ENCODE measurements at regions not wholly inside any gene's neighbourhood (a gene's known extent, or its start where the extent isn't known, plus 50 kb on each side); places are given as distances from the start of the nearest gene placed in this dataset.

DNA sequence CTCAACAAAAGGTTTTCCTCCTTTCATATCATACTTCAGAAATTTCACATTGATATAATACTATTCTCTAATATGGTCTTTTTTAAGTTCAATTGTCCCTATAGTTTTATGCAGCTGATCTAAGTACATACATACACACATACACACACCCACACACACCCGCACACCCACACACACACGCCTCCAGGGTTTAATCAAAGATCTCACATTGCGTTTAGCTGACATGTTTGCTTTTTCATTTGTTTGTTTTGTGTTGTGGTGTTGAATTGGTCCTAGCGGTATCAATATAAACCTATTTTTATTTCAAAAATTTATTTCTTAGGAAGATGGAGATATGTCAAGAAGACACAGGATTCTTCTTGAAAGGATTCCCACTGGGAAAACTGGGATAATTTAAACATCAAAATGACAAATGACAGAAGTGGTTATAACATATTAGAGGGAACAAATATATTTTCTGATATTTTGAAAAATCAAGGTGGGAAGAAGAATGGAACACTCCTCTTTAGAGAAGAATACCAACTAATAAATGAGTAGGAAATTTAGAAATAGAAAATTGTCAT, 434.9 kb upstream of the SLC30A5 start:
- H3K27ac ChIP-seq: no peak overlapping the region
- no peak for TF ChIP-seq ZFX (IDR thresholded peaks at IDR 0.05; ENCODE audit: borderline replicate concordance)
- TF ChIP-seq, protein P1, sequence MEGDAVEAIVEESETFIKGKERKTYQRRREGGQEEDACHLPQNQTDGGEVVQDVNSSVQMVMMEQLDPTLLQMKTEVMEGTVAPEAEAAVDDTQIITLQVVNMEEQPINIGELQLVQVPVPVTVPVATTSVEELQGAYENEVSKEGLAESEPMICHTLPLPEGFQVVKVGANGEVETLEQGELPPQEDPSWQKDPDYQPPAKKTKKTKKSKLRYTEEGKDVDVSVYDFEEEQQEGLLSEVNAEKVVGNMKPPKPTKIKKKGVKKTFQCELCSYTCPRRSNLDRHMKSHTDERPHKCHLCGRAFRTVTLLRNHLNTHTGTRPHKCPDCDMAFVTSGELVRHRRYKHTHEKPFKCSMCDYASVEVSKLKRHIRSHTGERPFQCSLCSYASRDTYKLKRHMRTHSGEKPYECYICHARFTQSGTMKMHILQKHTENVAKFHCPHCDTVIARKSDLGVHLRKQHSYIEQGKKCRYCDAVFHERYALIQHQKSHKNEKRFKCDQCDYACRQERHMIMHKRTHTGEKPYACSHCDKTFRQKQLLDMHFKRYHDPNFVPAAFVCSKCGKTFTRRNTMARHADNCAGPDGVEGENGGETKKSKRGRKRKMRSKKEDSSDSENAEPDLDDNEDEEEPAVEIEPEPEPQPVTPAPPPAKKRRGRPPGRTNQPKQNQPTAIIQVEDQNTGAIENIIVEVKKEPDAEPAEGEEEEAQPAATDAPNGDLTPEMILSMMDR (IDR thresholded peaks at IDR 0.05): no peak

DNA sequence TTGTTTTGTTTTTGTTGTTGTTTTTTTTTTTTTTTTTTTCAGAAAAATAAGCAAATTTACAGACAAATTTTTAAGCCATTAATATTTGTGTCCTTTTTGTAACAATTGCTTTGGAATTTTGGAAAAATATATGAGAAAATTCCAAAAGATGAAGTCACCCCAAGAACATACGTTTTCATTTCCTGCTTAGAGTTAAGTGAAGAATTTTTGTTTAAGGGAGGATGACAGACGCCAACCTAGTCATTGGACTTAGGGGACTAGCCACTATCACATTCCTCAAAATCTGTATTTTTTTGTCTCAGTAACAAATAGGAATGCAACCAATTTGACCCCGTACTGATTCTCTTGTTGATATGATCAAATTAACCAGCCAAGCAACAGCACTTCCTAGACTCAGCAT, 433.9 kb upstream of the SLC30A5 start:
- TF ChIP-seq, protein P1 (IDR thresholded peaks at IDR 0.05): no peak
- no peak for TF ChIP-seq ZFX (IDR thresholded peaks at IDR 0.05; ENCODE audit: borderline replicate concordance)
- no peak overlapping the region for H3K27ac ChIP-seq

DNA sequence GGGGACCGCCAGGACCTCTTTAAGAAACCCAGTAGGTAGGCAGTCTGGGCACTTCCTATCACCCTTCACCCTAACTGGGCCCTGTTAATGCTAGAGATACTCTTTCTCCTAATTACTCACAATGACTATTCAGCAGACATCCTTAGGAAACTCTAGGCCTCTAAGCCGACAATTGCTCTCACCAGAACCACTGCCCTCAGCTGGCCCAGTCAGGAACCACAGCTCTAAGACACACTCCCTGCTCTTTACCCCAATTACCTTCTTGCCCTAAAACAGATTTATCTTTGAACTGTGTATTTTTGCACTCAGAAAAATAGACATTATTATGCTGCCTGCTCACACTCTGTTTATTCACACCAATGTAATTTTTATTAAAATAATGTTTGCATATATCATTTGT, 432.6 kb upstream of the SLC30A5 start:
- no peak for TF ChIP-seq ZFX (IDR thresholded peaks at IDR 0.05; ENCODE audit: borderline replicate concordance)
- TF ChIP-seq, protein P1 (IDR thresholded peaks at IDR 0.05): peak; percentile 66
- H3K27ac ChIP-seq: no peak overlapping the region

DNA sequence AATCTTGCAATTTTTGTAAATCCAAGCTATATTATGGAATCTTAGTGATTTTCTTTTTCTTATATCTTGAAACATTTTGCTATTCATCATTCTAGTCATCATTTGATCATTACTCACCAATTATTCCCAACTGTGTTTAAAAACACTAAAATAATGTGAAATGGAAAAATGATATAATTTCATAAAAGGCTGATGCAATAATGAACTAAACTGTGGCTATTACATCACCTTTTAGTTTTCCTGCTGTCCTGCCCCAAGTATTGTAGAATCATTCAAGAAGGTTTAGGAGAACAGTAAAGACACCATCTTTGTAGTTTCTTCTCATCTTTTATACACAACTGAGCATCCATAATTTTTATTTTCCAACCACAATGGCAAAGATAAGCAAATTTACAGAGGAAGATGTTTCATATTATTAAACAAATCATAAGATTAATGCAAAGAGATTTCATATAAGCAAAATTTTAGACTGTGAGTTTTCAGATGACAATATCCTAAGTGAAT, 431.0 kb upstream of the SLC30A5 start:
- H3K27ac ChIP-seq: no peak overlapping the region
- TF ChIP-seq, protein P1 (IDR thresholded peaks at IDR 0.05): no peak
- no peak for TF ChIP-seq ZFX (IDR thresholded peaks at IDR 0.05; ENCODE audit: borderline replicate concordance)

DNA sequence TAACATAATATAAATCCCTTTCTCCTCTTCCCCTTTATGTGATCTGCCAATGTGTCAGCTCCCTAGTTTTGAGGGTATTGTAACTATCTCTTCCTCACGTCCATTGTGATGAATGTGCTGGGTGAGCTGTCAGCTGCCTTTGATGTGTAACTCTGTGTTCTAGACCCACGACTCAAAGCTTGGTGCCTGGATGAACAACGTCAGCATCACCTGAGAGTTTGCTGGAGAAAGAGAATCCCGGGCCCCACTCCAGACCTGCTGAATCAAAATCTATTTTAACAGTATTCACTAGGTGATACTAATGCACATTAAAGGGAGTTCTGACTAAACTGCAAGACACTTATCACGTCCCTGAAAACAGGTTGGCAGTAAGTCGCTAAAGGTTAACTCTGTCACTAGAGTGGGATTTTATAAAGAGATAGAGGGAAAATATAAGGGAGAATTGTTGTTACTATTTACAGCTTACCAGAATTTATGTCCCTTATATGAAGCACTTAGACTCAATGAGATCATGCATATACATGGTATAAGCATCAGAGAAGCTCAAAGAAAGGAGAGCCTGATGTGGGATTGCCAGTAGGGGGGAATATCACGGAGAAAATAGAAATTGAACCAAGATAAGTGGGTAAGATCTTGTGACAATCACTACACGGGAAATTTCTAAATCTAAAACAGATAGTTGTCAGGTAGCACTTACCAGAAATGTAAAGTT, 423.8 kb upstream of the SLC30A5 start:
- TF ChIP-seq, protein P1 (IDR thresholded peaks at IDR 0.05): no peak
- TF ChIP-seq ZFX (IDR thresholded peaks at IDR 0.05; ENCODE audit: borderline replicate concordance): no peak
- H3K27ac ChIP-seq: no peak overlapping the region

DNA sequence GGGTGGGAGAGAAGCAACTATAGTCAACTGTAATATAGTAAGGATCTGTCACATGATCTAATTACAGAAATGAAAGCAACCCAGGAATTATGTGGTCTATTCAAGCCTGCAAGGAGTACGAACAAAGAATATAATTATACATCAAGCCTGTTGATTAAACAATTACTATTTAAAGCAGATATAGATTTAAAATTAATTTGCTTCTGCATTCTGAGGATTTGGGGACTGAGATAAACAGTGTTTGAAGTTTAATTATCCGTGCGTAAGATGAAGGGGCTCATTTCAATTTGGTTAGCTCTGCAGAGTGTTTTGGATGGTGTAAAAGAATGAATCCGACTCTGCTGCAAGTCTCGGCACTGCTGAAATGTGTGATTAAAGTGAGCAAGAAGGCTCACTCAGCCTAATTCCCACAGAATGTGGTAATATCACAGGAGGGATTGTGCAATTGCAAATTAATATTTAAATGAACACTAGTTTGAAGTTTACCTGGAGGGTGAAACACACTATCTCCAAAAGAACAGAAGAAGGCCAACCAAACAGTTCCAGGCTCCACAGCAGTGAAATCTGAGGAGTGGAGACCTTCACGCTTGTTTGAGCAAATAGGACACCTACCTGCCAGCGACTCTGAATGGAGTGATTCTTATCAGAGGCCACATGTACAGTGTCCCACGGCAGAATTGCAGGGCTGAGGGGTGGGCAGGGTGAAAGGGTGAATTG, 420.6 kb upstream of the SLC30A5 start:
- TF ChIP-seq, protein P1 (IDR thresholded peaks at IDR 0.05): no peak
- TF ChIP-seq ZFX (IDR thresholded peaks at IDR 0.05; ENCODE audit: borderline replicate concordance): no peak
- H3K27ac ChIP-seq: no peak overlapping the region

DNA sequence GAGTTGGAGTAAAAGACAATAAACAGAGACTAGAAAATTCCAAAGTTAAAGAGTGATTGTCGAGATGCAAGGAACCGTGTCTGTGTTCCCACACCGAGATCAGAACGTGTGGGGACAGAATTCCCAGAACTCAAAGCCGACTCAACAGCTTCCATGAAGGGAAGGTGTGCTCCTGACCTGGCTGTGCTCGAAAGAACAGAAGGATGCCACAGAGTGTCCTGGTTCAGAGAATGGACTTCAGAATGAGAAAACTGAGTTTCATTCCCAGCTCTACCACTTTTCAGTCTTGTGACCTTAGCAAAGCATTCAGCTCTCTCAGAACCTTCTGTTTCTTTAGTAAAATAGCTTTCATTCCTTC, 420.0 kb upstream of the SLC30A5 start:
- no peak for TF ChIP-seq ZFX (IDR thresholded peaks at IDR 0.05; ENCODE audit: borderline replicate concordance)
- TF ChIP-seq, protein P1 (IDR thresholded peaks at IDR 0.05): no peak
- no peak overlapping the region for H3K27ac ChIP-seq
